ENCODE measurements at regions not wholly inside any gene's neighbourhood (a gene's known extent, or its start where the extent isn't known, plus 50 kb on each side); places are given as distances from the start of the nearest gene placed in this dataset.
"Not testable (repeated sequence)": the region's sequence is repeated elsewhere in the genome, so short reads cannot be mapped to it uniquely, and the experiment has no call there.

GRCh38 chr5:106006242-106006641 lies 1664.5 kb downstream of the EFNA5 start:
- no peak overlapping the region for H3K27ac Mint-ChIP-seq
- no peak for DNase-seq
- H3K4me3 Mint-ChIP-seq, result no peak overlapping the region
- no peaks in the 10 kb centered on the region for H3K4me1 Mint-ChIP-seq
- intact Hi-C loops (cut with micrococcal nuclease), result no loop called here
- ATAC-seq (ENCODE audit: low read depth), result no peak
- no peaks in the 10 kb centered on the region for H3K27me3 Mint-ChIP-seq
- no peaks in the 10 kb centered on the region for H3K36me3 Mint-ChIP-seq (ENCODE audit: low read depth)
- no peak for TF ChIP-seq CTCF (IDR thresholded peaks at IDR 0.05)
- ChIA-PET CTCF (no interaction called here), POLR2A (no interaction called here)
- no peaks in the 10 kb centered on the region for H3K9me3 Mint-ChIP-seq

GRCh38 chr5:105998991-105999390 lies 1671.7 kb downstream of the EFNA5 start:
- ATAC-seq (ENCODE audit: low read depth); H3K4me1 Mint-ChIP-seq; H3K27me3 Mint-ChIP-seq; DNase-seq; POLR2A ChIA-PET; H3K27ac Mint-ChIP-seq; intact Hi-C loops (cut with micrococcal nuclease); H3K36me3 Mint-ChIP-seq (ENCODE audit: low read depth); H3K9me3 Mint-ChIP-seq; H3K4me3 Mint-ChIP-seq; CTCF ChIA-PET: not testable (repeated sequence)

- intact Hi-C loops (cut with micrococcal nuclease), result no loop called here
- no peak overlapping the region for H3K4me3 Mint-ChIP-seq
- ATAC-seq (ENCODE audit: low read depth) (no peak), DNase-seq (no peak)
- no peaks in the 10 kb centered on the region for H3K4me1 Mint-ChIP-seq
- no peak for TF ChIP-seq CTCF (IDR thresholded peaks at IDR 0.05)
- H3K27ac Mint-ChIP-seq, result no peak overlapping the region
- H3K27me3 Mint-ChIP-seq, result no peaks in the 10 kb centered on the region
- ChIA-PET CTCF (no interaction called here), POLR2A (no interaction called here)
- no peaks in the 10 kb centered on the region for H3K9me3 Mint-ChIP-seq
- no peaks in the 10 kb centered on the region for H3K36me3 Mint-ChIP-seq (ENCODE audit: low read depth)
Observed at GRCh38 chr5:105993027-105993426, 1677.7 kb downstream of the EFNA5 start.

GRCh38 chr5:105982526-105982925 lies 1688.2 kb downstream of the EFNA5 start:
- Mint-ChIP-seq H3K27me3 (no peaks in the 10 kb centered on the region), H3K27ac (no peak overlapping the region), H3K4me3 (no peak overlapping the region), H3K4me1 (no peaks in the 10 kb centered on the region), H3K9me3 (no peaks in the 10 kb centered on the region), H3K36me3 (ENCODE audit: low read depth) (no peaks in the 10 kb centered on the region)
- ATAC-seq (ENCODE audit: low read depth) (no peak), DNase-seq (no peak)
- ChIA-PET CTCF (no interaction called here), POLR2A (no interaction called here)
- TF ChIP-seq CTCF (IDR thresholded peaks at IDR 0.05), result no peak
- intact Hi-C loops (cut with micrococcal nuclease), result no loop called here

- Mint-ChIP-seq H3K27me3 (no peaks in the 10 kb centered on the region), H3K4me1 (no peaks in the 10 kb centered on the region), H3K4me3 (no peak overlapping the region), H3K36me3 (ENCODE audit: low read depth) (no peaks in the 10 kb centered on the region), H3K27ac (no peak overlapping the region), H3K9me3 (no peaks in the 10 kb centered on the region)
- TF ChIP-seq CTCF (IDR thresholded peaks at IDR 0.05), result no peak
- ATAC-seq (ENCODE audit: low read depth), result no peak
- ChIA-PET POLR2A (no interaction called here), CTCF (no interaction called here)
- intact Hi-C loops (cut with micrococcal nuclease), result no loop called here
- no peak for DNase-seq
Observed at GRCh38 chr5:105978011-105978410, 1692.7 kb downstream of the EFNA5 start.

- no peaks in the 10 kb centered on the region for H3K9me3 Mint-ChIP-seq
- H3K27me3 Mint-ChIP-seq, result no peaks in the 10 kb centered on the region
- H3K4me1 Mint-ChIP-seq, result no peaks in the 10 kb centered on the region
- no peak overlapping the region for H3K4me3 Mint-ChIP-seq
- intact Hi-C loops (cut with micrococcal nuclease), result no loop called here
- ATAC-seq (ENCODE audit: low read depth) (no peak), DNase-seq (no peak)
- no peaks in the 10 kb centered on the region for H3K36me3 Mint-ChIP-seq (ENCODE audit: low read depth)
- H3K27ac Mint-ChIP-seq, result no peak overlapping the region
- CTCF ChIA-PET, result no interaction called here
- TF ChIP-seq CTCF (IDR thresholded peaks at IDR 0.05), result no peak
- POLR2A ChIA-PET, result no interaction called here
Observed at GRCh38 chr5:105977163-105977562, 1693.6 kb downstream of the EFNA5 start.

Measured in activated B cell treated with CpG ODN at 0.5 μM for 24 hours (primary cell).